PFSK-1 (cell line): ENCODE measurements at regions not wholly inside any gene's neighbourhood (a gene's known extent, or its start where the extent isn't known, plus 50 kb on each side); places are given as distances from the start of the nearest gene placed in this dataset.

Experiments used
- POLR2AphosphoS5 ChIP-seq: IDR thresholded peaks from 2 replicates; pipeline ENCODE4 v1.6.1; 2012; ENCODE audit warnings: low read depth, mild to moderate bottlenecking, control low read depth, low read length, moderate library complexity
- REST ChIP-seq, 2 experiments: IDR thresholded peaks; 2 replicates each; pipeline versions ENCODE4 v1.6.1 to v1.8.0; 2011 to 2012; ENCODE audit warnings: low read depth in 2 of 2, low read length in 2 of 2, control low read depth in 1 of 2, inconsistent platforms in 1 of 2, mild to moderate bottlenecking in 1 of 2, moderate library complexity in 1 of 2; ENCODE audit not compliant: insufficient read depth in 1 of 2
- TAF1 ChIP-seq: IDR thresholded peaks from 2 replicates; pipeline ENCODE4 v1.6.1; 2012; ENCODE audit warnings: low read length, control low read depth, borderline replicate concordance; ENCODE audit not compliant: insufficient read depth

DNA sequence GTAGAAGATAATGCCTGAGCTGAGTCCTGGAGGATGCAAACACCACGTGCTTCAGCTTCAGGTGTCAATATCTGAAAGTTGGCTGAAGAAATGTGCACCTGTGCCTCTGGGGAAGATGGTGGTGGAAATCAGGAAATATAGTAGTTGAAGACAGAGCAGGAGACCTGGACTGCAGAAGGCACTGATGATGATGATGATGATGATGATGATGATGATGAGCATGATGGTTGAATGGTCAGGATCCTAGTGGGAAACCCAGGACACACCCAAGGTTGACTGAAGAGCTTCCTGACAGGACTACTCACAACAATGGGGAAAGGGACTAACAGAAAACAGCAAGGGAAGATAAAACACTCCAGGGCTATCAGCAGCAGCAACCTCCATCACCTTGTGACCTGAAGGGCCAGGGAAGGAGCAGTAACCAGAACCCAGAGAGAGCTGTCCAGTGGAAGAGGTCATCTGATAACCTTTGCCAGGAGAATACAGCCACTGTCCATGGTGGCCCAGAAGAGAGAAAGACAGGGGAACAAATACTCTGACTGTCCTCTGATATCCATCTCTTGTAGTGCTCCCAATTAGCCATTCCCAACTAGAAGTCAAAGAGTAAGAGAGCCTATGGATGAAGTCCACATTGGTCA, 170.3 kb downstream of the TSHZ3 start:
- TF ChIP-seq TAF1 (no peak), POLR2AphosphoS5 (no peak), REST (IDR thresholded peaks at IDR 0.05; ENCODE audit: insufficient read depth in 1 of 2, low read depth in 2 of 2, low read length in 2 of 2) (0 out of 4 replicates have a peak, but pooled peaks of 1 of the 2 experiments have one; percentile 59)
